Dermis microvascular lymphatic vessel endothelial cell (primary cell): ENCODE measurements at regions not wholly inside any gene's neighbourhood (a gene's known extent, or its start where the extent isn't known, plus 50 kb on each side); places are given as distances from the start of the nearest gene placed in this dataset.

Source experiments
- DNase-seq, 2 donors: peaks; one replicate each; pipeline versions ENCODE4 v3.0.0 to v3.0.0-alpha.2; 2010; ENCODE audit warnings: low read depth in 2 of 2

- DNase-seq = no peak
Observed at GRCh38 chr1:226489718-226490425, 58.7 kb upstream of the STUM start.

- no peak for DNase-seq
Observed at GRCh38 chr1:226490426-226490809, 58.1 kb upstream of the STUM start.

- no peak for DNase-seq
Observed at GRCh38 chr1:226491093-226491850, 57.3 kb upstream of the STUM start.

- no peak for DNase-seq
Observed at GRCh38 chr1:226492426-226493137, 56.0 kb upstream of the STUM start.

GRCh38 chr1:226494092-226494609, 54.4 kb upstream of the STUM start:
- no peak for DNase-seq

GRCh38 chr1:226495716-226496115, 52.8 kb upstream of the STUM start:
- no peak for DNase-seq

- DNase-seq = no peak
Observed at GRCh38 chr1:226496453-226497015, 52.0 kb upstream of the STUM start.

- no peak for DNase-seq
Observed at GRCh38 chr1:226497276-226497833, 51.2 kb upstream of the STUM start.

- DNase-seq = no peak
Observed at GRCh38 chr1:226497991-226498639, 50.4 kb upstream of the STUM start.

- DNase-seq = no peak
Observed at GRCh38 chr1:226498640-226499008, 49.9 kb upstream of the STUM start.
